ENCODE measurements at regions not wholly inside any gene's neighbourhood (a gene's known extent, or its start where the extent isn't known, plus 50 kb on each side); places are given as distances from the start of the nearest gene placed in this dataset.
A peak's percentile ranks its signal among the peaks of the same experiment; 100 is the strongest.

- Histone ChIP-seq H3K36me3 (ENCODE audit: control insufficient read depth in 2 of 3, insufficient read depth in 3 of 3, low read length in 3 of 3) (no peaks in the 10 kb centered on the region), H3K27ac (ENCODE audit: low read depth in 2 of 2, low read length in 2 of 2) (no peak overlapping the region), H3K27me3 (ENCODE audit: control insufficient read depth, insufficient read depth, low read length) (no peaks in the 10 kb centered on the region), H3K9ac (ENCODE audit: low read length in 3 of 3) (no peak overlapping the region), H3K4me1 (ENCODE audit: control insufficient read depth in 2 of 3, insufficient read depth in 2 of 3, low read depth in 1 of 3, low read length in 3 of 3) (no peaks in the 10 kb centered on the region), H3K4me3 (ENCODE audit: low read length in 3 of 3) (no peak overlapping the region), H3K9me3 (ENCODE audit: control insufficient read depth in 2 of 3, insufficient read depth in 1 of 3, low read length in 3 of 3) (no peaks in the 10 kb centered on the region)
- no peak for FAIRE-seq
- DNase-seq: no peak
- intact Hi-C loops (cut with DNase I): no loop called here
- no peak for TF ChIP-seq CTCF (IDR thresholded peaks at IDR 0.05; ENCODE audit: borderline replicate concordance, extremely low read depth, insufficient read depth)
These were observed 339.7 kb downstream of the USP25 start for GRCh38 chr21:16069178-16070112.

- FAIRE-seq (no peak), DNase-seq (peak in 1 of 5 donors; percentile 23)
- Histone ChIP-seq H3K9ac (ENCODE audit: low read length in 3 of 3) (no peak overlapping the region), H3K27me3 (ENCODE audit: control insufficient read depth, insufficient read depth, low read length) (no peaks in the 10 kb centered on the region), H3K9me3 (ENCODE audit: control insufficient read depth in 2 of 3, insufficient read depth in 1 of 3, low read length in 3 of 3) (no peaks in the 10 kb centered on the region), H3K4me3 (ENCODE audit: low read length in 3 of 3) (peak overlapping the region in 1 of 3 donors; percentile 39), H3K4me1 (ENCODE audit: control insufficient read depth in 2 of 3, insufficient read depth in 2 of 3, low read depth in 1 of 3, low read length in 3 of 3) (no peaks in the 10 kb centered on the region), H3K36me3 (ENCODE audit: control insufficient read depth in 2 of 3, insufficient read depth in 3 of 3, low read length in 3 of 3) (no peaks in the 10 kb centered on the region), H3K27ac (ENCODE audit: low read depth in 2 of 2, low read length in 2 of 2) (no peak overlapping the region)
- TF ChIP-seq CTCF (IDR thresholded peaks at IDR 0.05; ENCODE audit: borderline replicate concordance, extremely low read depth, insufficient read depth): no peak
- intact Hi-C loops (cut with DNase I): no loop called here
These were observed 340.4 kb downstream of the USP25 start for GRCh38 chr21:16070207-16070651.

GRCh38 chr21:16071092-16071491, 341.3 kb downstream of the USP25 start:
- Histone ChIP-seq H3K27me3 (ENCODE audit: control insufficient read depth, insufficient read depth, low read length) (no peaks in the 10 kb centered on the region), H3K9ac (ENCODE audit: low read length in 3 of 3) (no peak overlapping the region), H3K9me3 (ENCODE audit: control insufficient read depth in 2 of 3, insufficient read depth in 1 of 3, low read length in 3 of 3) (no peaks in the 10 kb centered on the region), H3K27ac (ENCODE audit: low read depth in 2 of 2, low read length in 2 of 2) (no peak overlapping the region), H3K36me3 (ENCODE audit: control insufficient read depth in 2 of 3, insufficient read depth in 3 of 3, low read length in 3 of 3) (no peaks in the 10 kb centered on the region), H3K4me1 (ENCODE audit: control insufficient read depth in 2 of 3, insufficient read depth in 2 of 3, low read depth in 1 of 3, low read length in 3 of 3) (no peaks in the 10 kb centered on the region), H3K4me3 (ENCODE audit: low read length in 3 of 3) (peak overlapping the region; percentile 38 to 44 (median 39))
- intact Hi-C loops (cut with DNase I): no loop called here
- DNase-seq (peak in 2 of 5 donors; percentile 28 to 43), FAIRE-seq (no peak)
- TF ChIP-seq CTCF (IDR thresholded peaks at IDR 0.05; ENCODE audit: borderline replicate concordance, extremely low read depth, insufficient read depth): no peak
